NCI-H2029 treated with DMSO at 0.1 percent for 48 hours (cell line): ENCODE measurements at regions not wholly inside any gene's neighbourhood (a gene's known extent, or its start where the extent isn't known, plus 50 kb on each side); places are given as distances from the start of the nearest gene placed in this dataset.

Source experiments
- DNase-seq: peaks from one replicate; lab custom pipeline; 2025; lab: John Stamatoyannopoulos, UW

- DNase-seq: no peak
These were observed 198.5 kb downstream of the ADGRG6 start for GRCh38 chr6:142500250-142500786.

DNA sequence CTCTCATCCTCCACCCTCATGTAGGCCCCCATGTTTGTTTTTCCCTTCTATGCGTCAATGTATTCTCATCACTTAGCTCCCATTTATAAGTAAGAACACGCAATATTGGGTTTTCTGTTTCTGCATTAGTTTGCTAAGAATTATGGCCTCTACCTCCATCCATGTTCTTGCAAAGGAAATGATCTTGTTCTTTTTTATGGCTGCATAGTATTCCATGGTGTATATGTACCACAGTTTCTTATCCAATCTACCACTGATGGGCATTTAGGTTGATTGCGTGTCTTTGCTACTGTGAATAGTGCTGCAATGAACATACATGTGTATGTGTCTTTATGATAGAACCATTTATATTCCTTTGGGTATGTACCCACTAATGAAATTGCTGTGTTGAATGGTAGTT, 200.0 kb downstream of the ADGRG6 start:
- DNase-seq: no peak

DNA sequence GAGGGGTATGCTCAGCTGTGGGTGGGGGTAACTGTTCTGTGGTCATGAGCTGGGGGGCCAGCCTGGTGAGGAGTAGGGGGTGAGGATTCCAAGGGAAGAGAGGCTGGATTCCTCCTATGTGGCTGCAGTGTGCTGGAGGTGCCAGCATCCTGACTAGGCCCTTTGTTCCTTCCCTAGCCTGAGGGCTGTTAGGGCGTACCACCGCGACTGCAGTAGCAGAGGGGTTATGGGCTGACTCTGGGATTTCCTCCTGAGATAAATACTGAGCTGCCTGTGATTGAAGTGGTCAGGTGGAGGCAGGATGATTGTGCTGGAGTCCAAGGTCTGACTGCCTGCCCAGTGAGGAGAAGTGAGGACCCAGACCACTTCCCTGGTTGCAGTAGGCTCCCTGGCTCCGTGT, 205.3 kb downstream of the ADGRG6 start:
- DNase-seq: no peak

- no peak for DNase-seq
These were observed 208.4 kb downstream of the ADGRG6 start for GRCh38 chr6:142510211-142510610.

- no peak for DNase-seq
These were observed 216.3 kb downstream of the ADGRG6 start for GRCh38 chr6:142518126-142518525.

- no peak for DNase-seq
These were observed 217.0 kb downstream of the ADGRG6 start for GRCh38 chr6:142518761-142519160.

DNA sequence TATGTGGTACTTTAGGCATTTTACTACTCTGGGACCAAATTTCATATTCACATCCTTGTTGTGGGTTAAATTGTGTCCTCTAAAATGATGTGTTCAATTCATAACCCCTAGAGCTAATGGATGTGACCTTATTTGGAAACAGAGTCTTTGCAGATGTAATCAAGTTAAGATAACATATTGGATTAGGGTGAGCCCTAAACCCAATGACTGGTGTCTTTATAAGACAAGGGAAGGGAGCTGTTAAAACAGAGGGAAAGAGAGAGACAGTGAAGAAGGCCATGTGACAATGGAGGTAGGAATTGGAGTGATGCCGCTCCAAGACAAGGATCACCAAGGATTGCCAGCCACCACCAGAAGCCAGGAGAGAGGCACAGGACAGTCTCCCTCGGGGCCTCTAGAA, 220.0 kb downstream of the ADGRG6 start:
- no peak for DNase-seq

GRCh38 chr6:142523515-142524375, 221.9 kb downstream of the ADGRG6 start:
- DNase-seq: peak; percentile 0

GRCh38 chr6:142530566-142530965, 228.8 kb downstream of the ADGRG6 start:
- no peak for DNase-seq

DNA sequence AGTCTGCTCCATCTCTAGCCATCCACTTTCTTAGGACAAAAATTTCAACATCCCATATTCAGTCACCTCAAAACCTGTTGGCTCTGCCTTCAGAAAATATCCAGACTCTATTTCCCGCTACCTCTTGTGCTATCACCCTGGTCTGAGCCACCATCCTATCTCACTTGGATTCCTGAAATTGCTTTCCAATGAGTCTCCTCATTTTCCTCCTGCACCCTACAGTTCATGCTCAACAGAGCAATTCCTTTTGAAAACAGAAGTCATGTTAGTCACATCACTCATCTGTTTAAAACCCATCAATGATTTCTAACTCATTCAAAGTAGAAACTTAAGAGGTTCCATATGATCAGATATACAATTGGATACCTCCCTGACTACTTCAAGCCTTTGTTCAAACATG, 229.9 kb downstream of the ADGRG6 start:
- DNase-seq: no peak

GRCh38 chr6:142534076-142534475, 232.3 kb downstream of the ADGRG6 start:
- no peak for DNase-seq

GRCh38 chr6:142534484-142534883, 232.7 kb downstream of the ADGRG6 start:
- DNase-seq: no peak

GRCh38 chr6:142537612-142538478, 236.0 kb downstream of the ADGRG6 start:
- DNase-seq: peak; percentile 2

GRCh38 chr6:142542704-142543233, 241.0 kb downstream of the ADGRG6 start:
- DNase-seq: no peak

DNA sequence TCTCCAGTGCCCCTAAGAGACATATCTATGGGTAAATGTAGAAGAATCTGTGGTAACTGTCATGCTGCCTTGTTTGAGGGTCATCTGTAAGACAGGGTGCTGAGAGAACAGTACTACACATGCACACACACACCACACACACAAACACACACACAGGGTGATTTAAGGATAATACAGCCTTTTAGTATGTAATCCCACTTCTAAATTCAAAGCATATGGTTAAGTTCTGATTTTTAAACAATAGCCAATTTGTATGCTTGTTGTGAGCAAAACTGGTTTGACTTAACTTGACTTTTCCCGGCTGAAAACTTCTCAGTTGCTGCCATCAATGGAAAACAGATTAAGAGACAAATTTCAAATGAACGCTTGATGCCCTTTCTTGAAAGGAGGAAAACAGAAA, 241.8 kb downstream of the ADGRG6 start:
- DNase-seq: no peak

DNA sequence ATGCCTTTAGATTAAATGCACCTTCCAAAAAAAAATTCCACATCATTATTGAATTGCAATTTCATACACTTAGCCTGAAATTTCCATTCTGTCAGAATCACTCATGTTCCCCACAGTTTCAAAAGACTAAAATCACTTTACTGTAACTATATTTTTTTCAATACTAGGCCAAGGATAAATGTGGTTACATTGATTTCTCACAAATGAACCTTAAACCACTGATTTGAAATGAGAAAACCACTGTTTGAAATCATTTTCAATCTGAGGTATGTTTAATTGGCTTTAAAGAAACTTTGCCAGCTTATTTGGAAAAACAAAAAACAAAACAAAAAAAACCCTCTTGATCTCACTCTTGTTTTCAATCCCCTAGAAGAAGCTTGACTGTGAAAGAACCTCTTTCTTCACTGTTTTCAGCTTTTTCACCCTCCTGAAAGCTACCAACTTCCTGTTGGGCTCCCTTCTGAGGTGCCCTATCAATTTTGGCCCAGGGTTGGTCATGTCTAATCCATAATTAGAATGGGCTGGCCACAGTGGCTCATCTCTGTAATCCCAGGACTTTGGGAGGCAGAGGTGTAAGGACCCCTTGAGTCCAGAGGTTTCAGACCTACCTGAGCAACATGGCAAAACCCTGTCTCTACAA, 242.5 kb downstream of the ADGRG6 start:
- no peak for DNase-seq

DNA sequence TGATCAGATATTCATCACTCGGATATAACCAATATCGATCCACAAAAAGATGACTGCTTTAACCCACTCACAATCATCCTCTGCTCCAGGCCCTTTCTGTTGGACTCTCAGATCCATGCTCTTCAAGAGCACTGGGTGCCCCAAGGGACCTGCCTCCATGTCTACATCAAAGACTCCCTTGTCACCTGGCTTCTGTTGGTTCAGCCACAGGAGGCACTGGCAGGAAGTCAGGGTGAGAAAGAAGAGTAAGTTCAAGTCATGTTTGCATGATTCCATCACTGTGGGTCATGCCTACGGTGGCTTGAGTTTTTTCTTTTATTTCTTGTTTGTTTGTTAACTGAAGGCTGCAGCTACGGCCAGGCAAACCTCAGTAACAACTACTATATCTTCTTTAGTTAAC, 243.3 kb downstream of the ADGRG6 start:
- DNase-seq: no peak

GRCh38 chr6:142548566-142548965, 246.8 kb downstream of the ADGRG6 start:
- DNase-seq: no peak

- no peak for DNase-seq
These were observed 248.7 kb downstream of the ADGRG6 start for GRCh38 chr6:142550310-142551063.

GRCh38 chr6:142551274-142551811, 249.5 kb downstream of the ADGRG6 start:
- no peak for DNase-seq

DNA sequence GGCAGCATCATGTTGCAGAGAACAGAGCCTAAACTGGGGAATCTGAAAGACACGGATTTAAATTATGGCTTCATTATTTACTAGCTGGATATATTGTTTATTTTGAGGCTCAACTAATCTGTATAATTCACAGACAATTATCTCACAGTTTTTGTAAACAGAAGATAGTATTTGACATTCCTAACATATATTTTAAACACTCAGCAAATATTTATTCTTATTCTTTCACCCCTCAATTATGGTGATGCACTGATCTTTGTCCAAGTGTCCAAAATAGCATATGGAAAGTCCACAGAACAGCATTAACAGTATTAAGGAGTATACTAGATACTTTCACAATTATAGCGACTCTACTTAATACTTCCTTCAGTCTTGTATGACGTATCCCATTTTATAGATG, 257.0 kb downstream of the ADGRG6 start:
- no peak for DNase-seq
